ENCODE measurements at regions not wholly inside any gene's neighbourhood (a gene's known extent, or its start where the extent isn't known, plus 50 kb on each side); places are given as distances from the start of the nearest gene placed in this dataset.
A peak's percentile ranks its signal among the peaks of the same experiment; 100 is the strongest.

- no peak for DNase-seq (ENCODE audit: low read depth in 2 of 3, low spot score in 1 of 3)
Measured at GRCh38 chr2:18467749-18468360, 92.6 kb downstream of the RDH14 start.

GRCh38 chr2:18465979-18466378 lies 94.5 kb downstream of the RDH14 start:
- DNase-seq (ENCODE audit: low read depth in 2 of 3, low spot score in 1 of 3), result no peak

GRCh38 chr2:18464913-18465312 lies 95.5 kb downstream of the RDH14 start:
- DNase-seq (ENCODE audit: low read depth in 2 of 3, low spot score in 1 of 3), result no peak

GRCh38 chr2:18456026-18456425 lies 104.4 kb downstream of the RDH14 start:
- DNase-seq (ENCODE audit: low read depth in 2 of 3, low spot score in 1 of 3), result no peak

GRCh38 chr2:18455236-18455862 lies 105.1 kb downstream of the RDH14 start:
- no peak for DNase-seq (ENCODE audit: low read depth in 2 of 3, low spot score in 1 of 3)

GRCh38 chr2:18454692-18455235 lies 105.7 kb downstream of the RDH14 start:
- no peak for DNase-seq (ENCODE audit: low read depth in 2 of 3, low spot score in 1 of 3)

GRCh38 chr2:18446715-18447114 lies 113.7 kb downstream of the RDH14 start:
- no peak for DNase-seq (ENCODE audit: low read depth in 2 of 3, low spot score in 1 of 3)

GRCh38 chr2:18445433-18446320 lies 114.8 kb downstream of the RDH14 start:
- DNase-seq (ENCODE audit: low read depth in 2 of 3, low spot score in 1 of 3), result no peak

GRCh38 chr2:18444806-18445205 lies 115.6 kb downstream of the RDH14 start:
- DNase-seq (ENCODE audit: low read depth in 2 of 3, low spot score in 1 of 3), result no peak

- no peak for DNase-seq (ENCODE audit: low read depth in 2 of 3, low spot score in 1 of 3)
Measured at GRCh38 chr2:18441583-18441982, 118.9 kb downstream of the RDH14 start.

GRCh38 chr2:18440777-18441176 lies 119.7 kb downstream of the RDH14 start:
- no peak for DNase-seq (ENCODE audit: low read depth in 2 of 3, low spot score in 1 of 3)

- no peak for DNase-seq (ENCODE audit: low read depth in 2 of 3, low spot score in 1 of 3)
Measured at GRCh38 chr2:18440141-18440661, 120.3 kb downstream of the RDH14 start.

- no peak for DNase-seq (ENCODE audit: low read depth in 2 of 3, low spot score in 1 of 3)
Measured at GRCh38 chr2:18439716-18440115, 120.7 kb downstream of the RDH14 start.

GRCh38 chr2:18437909-18438308 lies 122.5 kb downstream of the RDH14 start:
- no peak for DNase-seq (ENCODE audit: low read depth in 2 of 3, low spot score in 1 of 3)

- no peak for DNase-seq (ENCODE audit: low read depth in 2 of 3, low spot score in 1 of 3)
Measured at GRCh38 chr2:18436503-18437005, 123.9 kb downstream of the RDH14 start.

GRCh38 chr2:18435426-18436037 lies 124.9 kb downstream of the RDH14 start:
- DNase-seq (ENCODE audit: low read depth in 2 of 3, low spot score in 1 of 3), result peak in 1 of 3 donors; percentile 42

- no peak for DNase-seq (ENCODE audit: low read depth in 2 of 3, low spot score in 1 of 3)
Measured at GRCh38 chr2:18433872-18434271, 126.6 kb downstream of the RDH14 start.

- no peak for DNase-seq (ENCODE audit: low read depth in 2 of 3, low spot score in 1 of 3)
Measured at GRCh38 chr2:18432999-18433398, 127.5 kb downstream of the RDH14 start.

- no peak for DNase-seq (ENCODE audit: low read depth in 2 of 3, low spot score in 1 of 3)
Measured at GRCh38 chr2:18430996-18431748, 129.3 kb downstream of the RDH14 start.

GRCh38 chr2:18428516-18428915 lies 131.9 kb downstream of the RDH14 start:
- no peak for DNase-seq (ENCODE audit: low read depth in 2 of 3, low spot score in 1 of 3)

Data from stimulated activated CD4-positive, alpha-beta T cell treated with anti-CD3 and anti-CD28 coated beads, Interleukin-12 subunit alpha, Interleukin-12 subunit beta, amount 100 ng/mL, for 48 hours (primary cell).